NCI-H2196 (cell line): ENCODE measurements at regions not wholly inside any gene's neighbourhood (a gene's known extent, or its start where the extent isn't known, plus 50 kb on each side); places are given as distances from the start of the nearest gene placed in this dataset.

ENCODE experiments used
- DNase-seq: peaks from one replicate; lab custom pipeline; 2025; ENCODE audit not compliant: unreplicated experiment; lab: John Stamatoyannopoulos, UW

DNA sequence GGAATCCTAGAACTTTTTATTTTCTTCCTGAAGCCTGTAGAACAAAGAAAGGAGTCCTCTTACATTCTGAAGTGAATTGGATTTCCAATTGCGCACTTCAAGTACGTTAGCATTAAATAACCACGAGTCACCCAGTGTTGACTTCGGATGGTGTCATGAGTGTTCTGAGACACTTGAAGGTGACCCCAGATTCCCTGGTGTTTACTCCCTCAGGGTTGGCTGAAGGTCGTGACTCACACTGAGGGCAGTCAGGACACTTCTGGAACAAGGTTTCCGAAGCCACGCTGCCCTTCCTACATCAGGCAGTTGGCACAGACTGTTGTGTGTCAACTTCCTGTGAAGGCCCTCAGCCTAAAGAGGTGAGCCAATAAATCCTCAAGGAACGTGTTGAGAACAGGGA lies 186.6 kb upstream of the CELF2 start:
- DNase-seq = no peak

DNA sequence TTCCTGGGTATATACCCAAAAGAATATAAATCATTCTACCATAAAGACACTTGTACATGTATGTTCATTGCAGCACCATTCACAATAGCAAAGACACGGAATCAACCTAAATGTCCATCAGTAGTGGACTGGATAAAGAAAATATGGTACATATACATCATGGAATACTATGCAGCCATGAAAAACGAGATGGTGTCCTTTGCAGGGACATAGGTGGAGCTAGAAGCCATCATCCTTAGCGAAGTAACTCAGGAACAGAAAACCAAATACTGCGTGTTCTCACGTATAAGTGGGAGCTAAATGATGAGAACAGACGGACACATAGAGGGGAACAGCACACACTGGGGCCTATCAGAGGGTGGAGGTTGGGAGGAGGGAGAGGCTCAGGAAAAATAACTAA lies 183.7 kb upstream of the CELF2 start:
- no peak for DNase-seq

DNA sequence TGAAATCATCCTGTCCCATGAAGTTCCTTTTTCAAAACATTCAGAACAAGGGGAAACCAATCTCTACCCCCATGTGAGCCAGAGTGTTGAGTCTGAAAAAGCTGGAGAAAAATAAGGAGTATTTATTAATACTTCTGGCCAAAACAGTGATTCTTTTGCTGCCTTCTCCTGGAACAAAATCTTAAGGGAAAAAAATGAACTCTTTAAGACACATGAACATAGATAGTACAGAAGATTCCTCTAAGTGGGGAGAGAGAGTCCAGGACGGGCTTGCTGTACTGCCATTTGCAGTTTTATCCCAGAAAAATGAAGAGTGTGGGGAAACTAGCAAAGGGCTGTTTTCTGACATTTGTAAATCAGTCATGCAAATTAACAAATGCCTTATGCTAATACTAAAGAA lies 173.4 kb upstream of the CELF2 start:
- DNase-seq = no peak

DNA sequence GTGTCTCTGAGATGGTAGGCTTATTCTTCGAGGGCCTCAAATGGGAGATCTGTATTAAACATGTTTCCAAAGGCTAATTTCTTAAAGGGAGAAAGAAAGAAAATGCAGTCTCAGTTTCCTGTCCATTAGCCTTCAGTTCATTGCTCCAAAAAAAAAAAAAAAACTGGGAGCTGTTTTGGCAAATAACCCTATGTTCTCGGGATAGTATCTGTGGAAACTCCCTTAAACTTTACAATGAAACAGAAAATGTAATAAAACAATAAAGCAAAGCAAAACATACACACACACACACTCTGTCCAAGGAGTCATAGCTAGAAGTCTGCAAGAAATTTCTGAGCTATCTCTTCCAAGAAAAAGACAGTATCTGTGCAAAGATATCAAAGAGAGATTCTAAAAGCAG lies 172.5 kb upstream of the CELF2 start:
- DNase-seq = no peak

DNA sequence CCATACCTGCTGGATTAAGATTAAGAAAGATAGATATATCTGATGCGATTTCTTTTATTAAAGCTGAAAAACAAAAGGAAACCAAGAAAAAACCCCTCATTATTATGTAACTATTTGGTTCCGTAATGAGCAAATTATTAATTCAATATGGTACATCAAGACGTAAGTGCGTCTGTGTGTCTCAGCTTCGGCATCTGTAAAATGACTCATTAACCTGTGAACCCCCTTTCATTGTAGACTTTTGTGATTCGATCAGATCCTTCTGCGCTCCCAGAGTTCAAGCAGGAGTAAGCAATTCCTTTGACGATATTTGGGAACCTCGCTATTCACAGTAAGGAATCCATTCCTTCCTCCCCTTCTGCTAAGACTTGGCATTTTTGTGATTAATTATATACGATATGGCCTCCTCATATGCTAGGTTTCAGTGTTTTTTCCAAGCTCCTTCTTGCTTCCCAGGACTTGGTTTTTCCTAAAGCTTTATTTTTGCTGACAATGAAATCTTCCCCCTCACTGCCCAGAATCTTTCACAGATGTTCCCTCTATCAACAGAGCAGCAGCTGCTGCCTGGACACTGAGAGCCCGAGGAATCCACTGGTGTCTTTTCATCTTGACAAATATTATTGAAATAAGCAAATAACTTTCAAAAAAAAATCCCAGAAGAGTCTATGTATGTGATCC lies 171.7 kb upstream of the CELF2 start:
- DNase-seq = no peak

DNA sequence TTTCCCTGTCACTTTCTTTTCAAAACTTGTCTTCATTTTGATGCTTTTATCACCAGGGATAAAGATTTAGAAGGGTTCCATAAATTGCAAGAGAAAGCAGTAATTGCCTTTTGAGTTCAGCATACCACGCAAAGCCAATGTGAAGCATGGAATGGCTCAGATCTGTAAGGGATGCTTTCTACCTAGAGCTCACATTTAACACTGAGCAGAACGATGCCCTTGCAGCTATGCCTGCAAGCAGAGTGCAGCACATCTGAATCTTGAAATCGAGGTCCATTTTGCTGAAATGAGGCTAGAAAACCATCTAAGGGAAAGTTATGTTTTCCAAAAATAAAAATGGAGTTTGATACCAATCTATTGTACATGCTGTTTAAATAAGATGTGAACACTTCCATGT lies 171.2 kb upstream of the CELF2 start:
- no peak for DNase-seq

DNA sequence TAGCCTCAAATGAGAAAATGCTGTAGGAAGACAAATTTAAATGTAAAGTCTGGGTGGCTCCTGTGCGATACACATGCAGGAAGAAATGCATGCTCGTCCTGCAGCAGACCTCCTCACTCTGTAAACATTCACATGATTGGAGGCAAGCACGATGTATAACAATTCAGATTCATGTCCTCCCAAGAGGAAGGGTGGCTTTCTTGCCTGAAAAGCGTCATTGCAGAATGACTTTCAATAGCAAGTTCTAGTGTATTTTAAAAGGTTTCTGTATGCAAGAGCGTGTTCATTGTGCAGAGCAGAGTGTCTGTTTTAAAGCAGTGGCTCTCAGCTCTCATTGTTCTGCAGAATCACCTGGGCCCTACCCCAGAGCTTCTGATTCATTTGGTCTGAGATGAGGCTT lies 170.3 kb upstream of the CELF2 start:
- DNase-seq = no peak

DNA sequence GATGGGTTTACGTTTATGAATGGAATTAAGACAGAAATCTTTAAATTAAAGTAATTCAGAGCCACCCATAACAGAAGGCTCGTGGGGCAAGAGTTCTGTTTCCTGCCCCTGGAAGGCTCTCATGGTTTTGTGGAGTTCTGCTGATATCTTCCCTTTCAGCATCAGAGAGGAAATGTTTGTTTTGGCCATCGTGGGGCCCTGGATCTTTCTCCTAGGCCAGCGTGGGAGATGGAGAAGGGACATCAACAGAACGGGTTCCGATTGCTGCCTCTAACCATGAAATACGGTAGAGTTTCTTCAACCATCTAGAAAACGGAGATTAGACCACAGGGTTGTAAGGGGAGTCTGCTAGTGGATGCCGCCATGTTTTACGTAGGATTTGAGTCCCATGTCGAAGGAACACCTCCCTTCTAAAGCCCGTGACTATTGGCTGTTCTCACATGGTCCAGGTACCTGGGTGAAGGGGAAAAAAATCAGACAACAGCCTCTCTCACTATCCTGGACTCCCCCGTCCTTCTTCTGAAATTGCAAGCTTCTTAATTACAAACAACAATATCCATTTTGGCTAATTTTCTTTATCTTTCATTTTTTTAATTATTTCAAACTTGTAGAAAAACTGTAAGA lies 169.1 kb upstream of the CELF2 start:
- no peak for DNase-seq

DNA sequence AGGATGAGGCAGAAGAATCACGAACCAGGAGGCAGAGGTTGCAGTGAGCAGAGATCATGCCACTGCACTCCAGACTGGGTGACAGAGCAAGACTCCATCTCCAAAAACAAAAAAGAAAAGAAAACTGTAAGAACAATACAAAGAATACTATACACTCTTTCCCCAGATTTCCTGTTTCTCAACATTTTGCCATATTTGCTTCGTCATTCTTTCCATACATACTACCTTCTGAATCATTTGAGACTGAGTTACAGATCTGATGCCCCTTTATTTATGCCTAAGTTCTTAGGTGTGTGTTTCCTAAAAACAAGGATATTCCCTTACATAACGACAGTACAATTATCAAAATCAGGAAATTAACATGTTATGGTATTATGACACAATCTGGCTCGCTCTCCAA lies 168.4 kb upstream of the CELF2 start:
- DNase-seq = no peak

DNA sequence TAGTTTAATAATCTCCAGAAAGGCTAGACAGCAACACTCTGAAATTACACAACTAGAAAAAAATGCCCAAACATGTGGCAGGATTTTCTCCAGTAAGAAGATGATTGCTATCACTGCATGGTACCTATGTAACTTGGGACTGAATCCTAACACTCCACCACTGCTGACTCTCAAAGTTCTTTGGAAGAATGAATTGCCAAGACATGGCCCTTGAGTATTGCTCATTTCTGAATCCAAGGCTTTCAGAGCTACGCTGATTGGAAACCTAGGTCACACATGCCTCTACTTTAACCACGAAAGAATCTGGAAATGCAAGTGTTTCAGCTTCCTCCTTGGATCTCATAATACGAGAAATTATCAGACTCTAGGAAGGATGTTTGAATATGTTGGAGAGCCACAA lies 167.5 kb upstream of the CELF2 start:
- no peak for DNase-seq

DNA sequence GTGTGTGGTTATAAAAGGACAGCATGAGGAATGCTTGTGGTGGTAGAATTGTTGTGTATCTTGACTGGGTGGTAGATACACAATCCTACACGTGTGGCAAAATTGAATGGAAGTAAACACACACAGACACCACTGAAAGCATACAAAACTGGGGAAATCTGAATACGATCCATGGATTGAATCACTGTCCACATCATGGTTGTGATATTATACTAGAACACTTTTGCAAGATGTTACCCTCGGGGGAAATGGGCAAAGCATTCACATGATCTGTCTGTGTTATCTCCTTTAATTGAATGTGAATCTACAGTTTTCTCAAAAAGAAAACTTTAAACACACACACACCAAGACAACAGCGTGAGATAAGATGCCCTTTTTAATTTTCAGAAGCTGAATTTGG lies 165.2 kb upstream of the CELF2 start:
- no peak for DNase-seq

DNA sequence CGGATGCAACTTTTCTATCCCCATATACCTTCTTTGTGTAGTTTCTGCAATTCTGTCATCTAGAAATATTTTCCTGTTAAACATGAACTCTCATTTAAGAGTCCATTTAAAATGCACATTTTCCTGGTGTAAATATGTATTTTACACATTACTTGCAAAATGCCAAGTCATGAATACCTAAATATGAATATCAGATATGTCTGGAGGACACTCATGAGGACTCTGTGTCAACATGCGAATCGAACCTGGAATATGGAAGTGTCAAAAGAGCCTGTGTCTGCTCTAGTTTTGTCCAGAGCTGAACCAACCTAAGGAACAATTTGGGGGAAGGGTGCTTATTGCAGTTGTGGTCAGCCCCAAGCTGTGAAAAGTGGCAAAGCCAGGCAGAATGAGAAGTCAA lies 163.7 kb upstream of the CELF2 start:
- DNase-seq = no peak

DNA sequence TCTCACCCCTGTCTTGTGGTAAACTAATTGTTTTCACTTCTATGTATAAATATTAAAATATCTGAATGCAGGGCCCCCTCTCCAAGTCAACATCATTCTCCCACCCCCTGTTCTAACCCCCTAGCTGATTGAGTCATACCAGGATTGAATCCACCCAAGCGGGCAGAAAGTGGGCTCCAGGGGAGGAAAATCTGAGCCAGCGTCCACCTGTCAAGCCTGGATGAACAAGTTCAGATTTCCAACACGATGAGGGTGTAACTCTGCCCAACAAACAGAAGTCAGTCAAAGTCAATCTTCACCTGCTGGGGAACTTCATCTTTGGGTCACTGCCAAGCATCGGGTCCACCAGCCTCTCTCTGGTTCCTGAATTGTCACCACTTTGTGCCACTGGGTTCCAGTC lies 162.9 kb upstream of the CELF2 start:
- no peak for DNase-seq

DNA sequence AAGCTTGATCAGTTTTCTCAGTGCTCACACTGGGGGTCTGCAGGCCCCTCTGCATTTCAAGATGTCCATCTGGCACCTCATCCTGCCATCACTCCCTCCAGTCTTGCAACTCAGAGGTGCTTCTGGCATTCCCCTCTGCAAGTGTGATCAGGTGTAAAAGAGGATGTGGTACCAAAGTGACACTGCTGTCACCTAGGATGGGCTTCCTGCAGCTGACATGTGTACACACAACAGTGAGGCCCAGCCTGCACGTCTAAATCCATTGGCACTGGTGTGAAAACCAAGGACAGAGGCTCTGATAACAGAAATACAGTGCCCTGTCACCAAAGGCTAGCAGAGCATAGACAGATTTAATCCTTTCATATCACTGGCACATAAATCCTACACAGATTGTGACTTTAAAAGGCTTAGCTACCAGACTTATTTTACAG lies 162.5 kb upstream of the CELF2 start:
- no peak for DNase-seq

DNA sequence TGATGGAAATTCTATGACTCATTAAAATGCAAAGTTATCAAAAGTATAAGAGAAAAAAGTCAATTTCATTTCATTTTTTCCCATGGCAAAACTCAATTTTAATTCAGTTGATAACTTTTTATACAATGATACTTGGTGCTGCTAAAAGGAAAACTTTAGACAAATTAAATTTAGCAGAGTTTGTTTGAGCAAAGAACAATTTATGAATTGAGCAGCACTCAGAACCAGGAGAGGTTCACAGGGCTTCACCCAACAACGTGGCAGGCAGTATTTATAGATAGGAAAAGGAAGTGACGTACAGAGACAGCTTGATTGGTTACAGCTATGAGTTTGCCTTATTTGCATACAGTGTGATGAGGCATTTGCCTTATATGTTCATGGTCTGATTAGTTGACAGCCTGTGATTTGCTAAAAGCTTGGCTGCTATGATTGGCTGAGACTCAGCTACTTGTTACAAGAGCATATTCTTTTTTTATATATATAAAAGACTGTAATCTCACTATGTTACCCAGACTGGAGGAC lies 157.2 kb upstream of the CELF2 start:
- no peak for DNase-seq

DNA sequence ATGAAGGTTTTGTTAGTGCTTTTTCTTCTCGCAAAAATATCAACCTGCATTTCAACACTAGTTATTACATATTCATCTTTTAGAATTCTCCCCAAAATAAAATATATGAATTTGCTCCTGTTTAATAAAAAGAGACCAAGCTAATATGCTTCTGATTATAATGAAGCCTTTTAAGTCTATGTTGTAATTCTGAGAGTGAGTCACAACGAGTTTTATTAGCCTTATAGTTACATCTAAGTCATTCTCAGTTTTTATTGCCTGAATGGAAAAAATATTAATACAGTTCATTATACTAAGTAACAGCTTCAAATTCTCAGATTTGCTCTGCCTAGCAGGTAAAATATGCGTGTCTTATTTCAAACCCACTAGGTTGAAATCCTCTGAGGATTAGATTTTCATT lies 152.4 kb upstream of the CELF2 start:
- DNase-seq = no peak

DNA sequence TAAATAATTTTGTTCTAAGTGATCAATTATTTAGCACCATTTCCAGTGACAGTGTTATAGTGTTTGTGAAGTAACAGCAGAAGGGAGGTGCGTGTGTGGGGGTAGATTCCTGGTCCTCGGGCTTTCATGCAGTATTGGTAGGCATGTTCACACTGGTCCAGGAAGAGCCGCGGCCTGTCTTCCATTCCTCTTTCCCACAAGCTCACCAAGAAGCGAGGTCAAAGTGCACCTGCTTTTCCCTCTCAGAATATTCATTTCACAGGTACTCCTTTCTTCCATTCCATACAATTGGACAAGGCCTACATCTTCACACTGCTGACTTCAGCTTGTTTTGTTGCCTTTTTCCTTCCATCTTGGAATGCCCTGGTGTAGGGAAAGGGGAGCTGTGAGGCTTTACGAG lies 151.8 kb upstream of the CELF2 start:
- DNase-seq = no peak

DNA sequence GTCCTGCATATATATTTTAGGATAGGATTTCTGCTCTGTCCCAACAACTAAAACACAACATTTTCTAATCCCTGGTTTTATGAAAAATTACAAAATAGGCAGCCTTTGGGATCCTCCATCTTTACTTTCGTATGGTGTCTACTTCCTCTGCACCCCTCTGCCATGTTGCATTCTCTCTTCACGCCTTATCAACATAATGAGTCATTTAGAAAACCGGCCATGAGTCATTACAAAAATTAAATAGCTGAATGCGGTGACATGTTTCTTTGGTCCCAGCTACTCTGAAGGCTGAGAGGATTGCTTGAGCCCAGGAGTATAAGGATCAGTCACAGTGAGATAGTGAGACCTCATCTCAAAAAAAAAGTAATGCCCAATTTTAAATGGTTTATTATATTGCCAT lies 148.1 kb upstream of the CELF2 start:
- no peak for DNase-seq

DNA sequence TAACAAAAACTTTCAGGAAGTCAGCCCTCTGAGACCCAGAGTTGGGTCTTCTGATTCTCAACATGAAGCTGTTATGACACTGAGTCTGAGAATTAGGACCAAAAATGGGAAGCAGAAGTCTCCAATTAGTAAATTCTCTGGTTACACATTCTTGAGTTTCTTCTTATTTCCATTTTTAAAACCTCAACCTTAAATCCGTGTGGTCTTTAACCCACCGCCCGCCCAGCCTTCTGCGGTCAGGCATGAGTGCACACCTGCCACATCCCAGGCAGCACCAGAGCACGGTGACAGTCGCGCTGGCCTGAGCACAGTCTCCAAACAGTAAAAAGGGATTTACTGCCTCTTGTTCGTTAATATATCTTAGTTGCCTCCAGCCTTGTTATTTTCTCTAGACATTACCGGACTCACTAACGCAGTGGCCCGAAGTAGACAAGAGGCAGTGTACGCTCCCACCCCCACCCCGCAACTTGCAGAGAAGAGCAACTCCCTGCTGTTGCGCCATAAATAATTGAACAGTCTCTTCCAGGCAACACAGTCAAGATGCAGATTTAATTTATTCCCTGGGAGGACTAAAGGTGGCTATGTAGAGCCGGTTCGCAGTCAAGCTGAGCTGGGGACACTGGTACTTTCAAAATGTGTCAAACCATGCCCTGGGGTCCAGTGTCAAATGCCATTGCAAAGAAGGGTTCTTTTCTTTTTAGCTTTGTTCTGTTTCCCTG lies 147.0 kb upstream of the CELF2 start:
- no peak for DNase-seq

DNA sequence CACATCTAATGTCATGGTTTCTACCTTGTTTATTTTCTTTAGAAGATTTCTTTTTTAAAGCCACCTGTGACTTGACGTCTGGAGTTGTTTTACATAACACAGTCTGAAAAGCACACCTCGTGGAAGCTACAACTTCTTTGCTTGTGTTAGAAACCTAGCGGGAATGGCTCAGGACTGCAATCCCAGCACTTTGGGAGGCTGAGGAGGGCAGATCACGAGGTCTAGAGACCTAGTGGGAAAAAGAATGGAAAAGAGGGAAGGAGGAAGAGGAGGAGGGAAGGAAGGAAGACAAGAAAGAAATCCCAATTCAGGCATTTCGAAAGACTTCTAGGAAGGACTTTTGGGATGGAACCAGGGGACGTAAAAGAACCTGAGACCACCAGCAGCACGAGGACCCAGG lies 146.3 kb upstream of the CELF2 start:
- no peak for DNase-seq

DNA sequence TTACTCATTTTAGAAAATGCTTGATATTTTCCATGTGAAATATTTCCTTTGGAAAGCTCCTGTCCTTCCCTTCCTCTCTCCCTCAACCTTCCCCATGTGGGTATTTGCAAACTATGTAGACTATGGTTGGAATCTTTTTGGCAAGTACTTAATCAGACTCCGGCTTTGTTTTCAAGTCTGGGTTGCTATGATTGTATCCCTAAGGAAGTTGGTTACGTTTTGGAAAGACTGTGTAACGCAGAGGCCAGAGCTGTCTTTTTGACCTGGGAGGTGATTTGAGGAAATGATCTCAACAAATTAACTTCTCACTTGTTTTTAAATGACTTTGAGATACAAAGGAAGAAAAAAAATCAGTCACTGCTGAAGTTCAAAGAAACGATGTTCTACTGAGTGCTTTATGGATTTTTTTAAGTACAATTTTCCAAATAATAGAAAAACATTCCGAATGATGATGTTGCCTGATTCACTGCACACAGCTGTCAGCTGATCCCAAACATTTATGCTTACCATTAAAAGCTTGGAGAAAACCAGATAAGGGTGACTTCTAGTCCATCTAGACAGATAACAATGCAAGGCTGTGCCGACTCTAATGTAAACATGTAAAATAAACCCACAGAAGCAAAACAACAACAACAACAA lies 145.5 kb upstream of the CELF2 start:
- no peak for DNase-seq

DNA sequence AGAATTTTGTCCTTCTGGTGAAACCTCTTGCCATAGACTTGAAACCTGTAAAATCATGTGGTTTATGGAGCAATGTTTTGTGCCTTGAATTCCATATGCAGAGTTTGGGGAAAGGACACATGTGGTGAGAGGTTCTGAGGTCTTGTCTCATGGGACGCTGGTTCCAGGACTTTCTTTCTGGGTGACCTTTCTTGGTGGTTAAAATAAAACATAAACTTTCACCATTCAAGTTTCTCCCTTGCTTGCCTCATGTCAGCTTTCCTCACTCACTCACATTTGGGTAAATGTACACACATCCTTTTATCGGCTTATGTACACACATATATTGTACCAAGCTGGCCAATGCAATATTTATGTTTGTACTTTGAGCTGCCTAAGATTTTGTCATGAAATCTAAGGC lies 144.9 kb upstream of the CELF2 start:
- no peak for DNase-seq
